Activated CD4-positive, alpha-beta T cell treated with anti-CD3 and anti-CD28 coated beads, Interleukin-2, amount 10 ng/mL, durations not matched to agents 7 days and 5 days (primary cell): ENCODE measurements at regions not wholly inside any gene's neighbourhood (a gene's known extent, or its start where the extent isn't known, plus 50 kb on each side); places are given as distances from the start of the nearest gene placed in this dataset.
A peak's percentile ranks its signal among the peaks of the same experiment; 100 is the strongest.

Experiments
- CTCF ChIA-PET: fragments of 350-600 bp; sonication (Branson Sonifier 250); formaldehyde crosslinking; loops from one replicate; lab custom pipeline; 2021; ENCODE audit warnings: antibody characterized with exemption; lab: Charles Lee
- POLR2A ChIA-PET: fragments of 350-600 bp; sonication (Branson Sonifier 250); formaldehyde crosslinking; loops from one replicate; lab custom pipeline; 2021; ENCODE audit warnings: antibody characterized with exemption; lab: Charles Lee
- DNase-seq: peaks from one replicate; pipeline ENCODE4 v3.0.0-alpha.2; 2020
- H3K27ac Mint-ChIP-seq: one replicate; pipeline ENCODE4 v1.8.0; 2021; ENCODE audit warnings: mild to moderate bottlenecking, moderate library complexity, mixed read lengths
- H3K27me3 Mint-ChIP-seq: one replicate; pipeline ENCODE4 v1.8.0; 2021; ENCODE audit warnings: mixed read lengths
- H3K36me3 Mint-ChIP-seq: one replicate; pipeline ENCODE4 v1.8.0; 2021; ENCODE audit warnings: low read depth, mixed read lengths
- H3K4me1 Mint-ChIP-seq: one replicate; pipeline ENCODE4 v1.8.0; 2021; ENCODE audit warnings: mixed read lengths
- H3K4me3 Mint-ChIP-seq: one replicate; pipeline ENCODE4 v1.8.0; 2021; ENCODE audit warnings: mild to moderate bottlenecking, moderate library complexity, mixed read lengths
- H3K9me3 Mint-ChIP-seq: one replicate; pipeline ENCODE4 v1.8.0; 2021; ENCODE audit warnings: mixed read lengths

- H3K27ac Mint-ChIP-seq: no peak overlapping the region
- POLR2A ChIA-PET: no interaction called here
Measured at GRCh38 chr9:88734527-88734926, 199.5 kb downstream of the NXNL2 start.

GRCh38 chr9:88736136-88736637, 201.2 kb downstream of the NXNL2 start:
- peaks cover 19% of the 10 kb centered on the region for H3K27me3 Mint-ChIP-seq
- DNase-seq: no peak
- no peaks in the 10 kb centered on the region for H3K36me3 Mint-ChIP-seq
- no peak overlapping the region for H3K27ac Mint-ChIP-seq
- POLR2A ChIA-PET: no interaction called here
- CTCF ChIA-PET: no interaction called here
- no peaks in the 10 kb centered on the region for H3K4me1 Mint-ChIP-seq
- H3K4me3 Mint-ChIP-seq: no peak overlapping the region
- H3K9me3 Mint-ChIP-seq: no peaks in the 10 kb centered on the region

More at GRCh38 chr9:88734527-88734926, 199.5 kb downstream of the NXNL2 start:
- peaks cover 13% of the 10 kb centered on the region for H3K27me3 Mint-ChIP-seq
- H3K9me3 Mint-ChIP-seq: no peaks in the 10 kb centered on the region
- no peaks in the 10 kb centered on the region for H3K4me1 Mint-ChIP-seq
- CTCF ChIA-PET: no interaction called here
- no peak overlapping the region for H3K4me3 Mint-ChIP-seq
- DNase-seq: no peak
- H3K36me3 Mint-ChIP-seq: no peaks in the 10 kb centered on the region

GRCh38 chr9:88737031-88737430, 202.1 kb downstream of the NXNL2 start:
- no peak overlapping the region for H3K27ac Mint-ChIP-seq
- ChIA-PET POLR2A (no interaction called here), CTCF (no interaction called here)
- peaks cover 19% of the 10 kb centered on the region for H3K27me3 Mint-ChIP-seq
- H3K9me3 Mint-ChIP-seq: no peaks in the 10 kb centered on the region
- H3K4me3 Mint-ChIP-seq: no peak overlapping the region
- no peak for DNase-seq
- no peaks in the 10 kb centered on the region for H3K36me3 Mint-ChIP-seq
- no peaks in the 10 kb centered on the region for H3K4me1 Mint-ChIP-seq

GRCh38 chr9:88737876-88738275, 202.9 kb downstream of the NXNL2 start:
- H3K4me1 Mint-ChIP-seq: no peaks in the 10 kb centered on the region
- ChIA-PET POLR2A (no interaction called here), CTCF (no interaction called here)
- no peaks in the 10 kb centered on the region for H3K36me3 Mint-ChIP-seq
- H3K4me3 Mint-ChIP-seq: no peak overlapping the region
- H3K27me3 Mint-ChIP-seq: peaks cover 19% of the 10 kb centered on the region
- H3K27ac Mint-ChIP-seq: no peak overlapping the region
- H3K9me3 Mint-ChIP-seq: no peaks in the 10 kb centered on the region
- DNase-seq: no peak

- Mint-ChIP-seq H3K36me3 (no peaks in the 10 kb centered on the region), H3K4me1 (no peaks in the 10 kb centered on the region), H3K9me3 (no peaks in the 10 kb centered on the region), H3K27me3 (peaks cover 19% of the 10 kb centered on the region), H3K27ac (no peak overlapping the region), H3K4me3 (no peak overlapping the region)
- POLR2A ChIA-PET: no interaction called here
- no peak for DNase-seq
- CTCF ChIA-PET: no interaction called here
Measured at GRCh38 chr9:88738709-88739108, 203.7 kb downstream of the NXNL2 start.

GRCh38 chr9:88739373-88739772, 204.4 kb downstream of the NXNL2 start:
- no peak for DNase-seq
- Mint-ChIP-seq H3K27ac (no peak overlapping the region), H3K4me1 (no peaks in the 10 kb centered on the region), H3K27me3 (peaks cover 19% of the 10 kb centered on the region), H3K9me3 (no peaks in the 10 kb centered on the region), H3K36me3 (no peaks in the 10 kb centered on the region), H3K4me3 (no peak overlapping the region)
- POLR2A ChIA-PET: no interaction called here
- CTCF ChIA-PET: no interaction called here

GRCh38 chr9:88740844-88741243, 205.9 kb downstream of the NXNL2 start:
- Mint-ChIP-seq H3K4me1 (no peaks in the 10 kb centered on the region), H3K4me3 (no peak overlapping the region), H3K27me3 (peaks cover 16% of the 10 kb centered on the region), H3K36me3 (no peaks in the 10 kb centered on the region), H3K9me3 (no peaks in the 10 kb centered on the region), H3K27ac (no peak overlapping the region)
- POLR2A ChIA-PET: no interaction called here
- no peak for DNase-seq
- CTCF ChIA-PET: no interaction called here

- H3K9me3 Mint-ChIP-seq: no peaks in the 10 kb centered on the region
- CTCF ChIA-PET: no interaction called here
- H3K4me3 Mint-ChIP-seq: no peak overlapping the region
Measured at GRCh38 chr9:88741335-88741734, 206.4 kb downstream of the NXNL2 start.

GRCh38 chr9:88742483-88742882, 207.5 kb downstream of the NXNL2 start:
- POLR2A ChIA-PET: no interaction called here
- H3K27ac Mint-ChIP-seq: no peak overlapping the region

More at GRCh38 chr9:88741335-88741734, 206.4 kb downstream of the NXNL2 start:
- H3K4me1 Mint-ChIP-seq: no peaks in the 10 kb centered on the region
- DNase-seq: peak; percentile 24
- peaks cover 16% of the 10 kb centered on the region for H3K27me3 Mint-ChIP-seq
- POLR2A ChIA-PET: no interaction called here
- no peak overlapping the region for H3K27ac Mint-ChIP-seq
- no peaks in the 10 kb centered on the region for H3K36me3 Mint-ChIP-seq

GRCh38 chr9:88742905-88743304, 207.9 kb downstream of the NXNL2 start:
- Mint-ChIP-seq H3K36me3 (no peaks in the 10 kb centered on the region), H3K4me1 (no peaks in the 10 kb centered on the region), H3K9me3 (no peaks in the 10 kb centered on the region), H3K4me3 (no peak overlapping the region), H3K27ac (no peak overlapping the region), H3K27me3 (peaks cover 11% of the 10 kb centered on the region)
- ChIA-PET CTCF (no interaction called here), POLR2A (no interaction called here)
- DNase-seq: no peak

More at GRCh38 chr9:88742483-88742882, 207.5 kb downstream of the NXNL2 start:
- no peaks in the 10 kb centered on the region for H3K36me3 Mint-ChIP-seq
- peaks cover 13% of the 10 kb centered on the region for H3K27me3 Mint-ChIP-seq
- no peaks in the 10 kb centered on the region for H3K4me1 Mint-ChIP-seq
- no peaks in the 10 kb centered on the region for H3K9me3 Mint-ChIP-seq
- CTCF ChIA-PET: no interaction called here
- H3K4me3 Mint-ChIP-seq: no peak overlapping the region
- DNase-seq: no peak

- no peak for DNase-seq
- ChIA-PET CTCF (no interaction called here), POLR2A (no interaction called here)
- Mint-ChIP-seq H3K4me1 (no peaks in the 10 kb centered on the region), H3K36me3 (no peaks in the 10 kb centered on the region), H3K27me3 (peaks cover 2% of the 10 kb centered on the region), H3K27ac (no peak overlapping the region), H3K4me3 (no peak overlapping the region), H3K9me3 (no peaks in the 10 kb centered on the region)
Measured at GRCh38 chr9:88745276-88746001, 210.5 kb downstream of the NXNL2 start.

GRCh38 chr9:88746029-88746742, 211.2 kb downstream of the NXNL2 start:
- no peaks in the 10 kb centered on the region for H3K4me1 Mint-ChIP-seq
- ChIA-PET POLR2A (no interaction called here), CTCF (no interaction called here)
- H3K27ac Mint-ChIP-seq: no peak overlapping the region
- H3K9me3 Mint-ChIP-seq: no peaks in the 10 kb centered on the region
- no peak for DNase-seq
- H3K27me3 Mint-ChIP-seq: peaks cover 2% of the 10 kb centered on the region
- H3K36me3 Mint-ChIP-seq: no peaks in the 10 kb centered on the region
- H3K4me3 Mint-ChIP-seq: no peak overlapping the region

- POLR2A ChIA-PET: no interaction called here
- CTCF ChIA-PET: no interaction called here
- Mint-ChIP-seq H3K27me3 (peaks cover 2% of the 10 kb centered on the region), H3K9me3 (no peaks in the 10 kb centered on the region), H3K4me1 (no peaks in the 10 kb centered on the region), H3K4me3 (no peak overlapping the region), H3K27ac (no peak overlapping the region), H3K36me3 (no peaks in the 10 kb centered on the region)
- no peak for DNase-seq
Measured at GRCh38 chr9:88746743-88747398, 211.9 kb downstream of the NXNL2 start.
